NCI-H526 treated with DMSO at 0.1 percent for 48 hours (cell line): ENCODE measurements at regions not wholly inside any gene's neighbourhood (a gene's known extent, or its start where the extent isn't known, plus 50 kb on each side); places are given as distances from the start of the nearest gene placed in this dataset.
"Not testable (repeated sequence)": the region's sequence is repeated elsewhere in the genome, so short reads cannot be mapped to it uniquely, and the experiment has no call there.

Experiments used
- DNase-seq: peaks from one replicate; lab custom pipeline; 2025; lab: John Stamatoyannopoulos, UW

DNA sequence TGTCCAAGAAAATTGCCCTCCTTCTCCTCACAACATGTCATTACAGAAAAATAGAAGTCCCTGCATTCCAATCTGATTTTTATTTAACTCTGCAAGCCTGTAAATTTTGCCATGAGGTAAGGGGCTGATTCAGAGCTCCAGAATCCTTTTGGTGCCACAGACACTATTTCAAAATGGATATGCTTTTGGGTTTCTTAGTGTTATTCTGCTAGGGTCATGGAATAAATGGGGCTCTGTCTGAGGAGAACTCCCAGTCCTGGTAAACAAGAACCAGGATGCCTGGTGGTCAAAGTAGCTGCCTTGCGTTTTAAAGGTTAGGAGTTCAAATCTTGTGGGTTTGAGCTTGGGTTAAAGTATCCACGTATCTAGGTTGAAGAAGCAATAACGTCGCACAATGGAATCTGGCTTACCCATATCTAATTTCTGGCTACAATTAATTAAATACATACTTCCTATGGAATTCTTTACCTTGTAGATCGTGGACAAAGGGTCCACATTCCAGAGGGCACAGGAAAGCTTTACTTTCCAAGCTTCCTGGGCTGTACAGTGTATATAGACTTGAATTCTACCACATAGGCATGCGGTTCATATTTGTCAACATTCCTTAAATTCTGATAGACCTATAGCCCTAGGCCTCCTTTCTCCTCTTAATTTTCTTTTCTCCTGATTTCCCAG, 98.0 kb upstream of the CDC42BPA start:
- DNase-seq: no peak

DNA sequence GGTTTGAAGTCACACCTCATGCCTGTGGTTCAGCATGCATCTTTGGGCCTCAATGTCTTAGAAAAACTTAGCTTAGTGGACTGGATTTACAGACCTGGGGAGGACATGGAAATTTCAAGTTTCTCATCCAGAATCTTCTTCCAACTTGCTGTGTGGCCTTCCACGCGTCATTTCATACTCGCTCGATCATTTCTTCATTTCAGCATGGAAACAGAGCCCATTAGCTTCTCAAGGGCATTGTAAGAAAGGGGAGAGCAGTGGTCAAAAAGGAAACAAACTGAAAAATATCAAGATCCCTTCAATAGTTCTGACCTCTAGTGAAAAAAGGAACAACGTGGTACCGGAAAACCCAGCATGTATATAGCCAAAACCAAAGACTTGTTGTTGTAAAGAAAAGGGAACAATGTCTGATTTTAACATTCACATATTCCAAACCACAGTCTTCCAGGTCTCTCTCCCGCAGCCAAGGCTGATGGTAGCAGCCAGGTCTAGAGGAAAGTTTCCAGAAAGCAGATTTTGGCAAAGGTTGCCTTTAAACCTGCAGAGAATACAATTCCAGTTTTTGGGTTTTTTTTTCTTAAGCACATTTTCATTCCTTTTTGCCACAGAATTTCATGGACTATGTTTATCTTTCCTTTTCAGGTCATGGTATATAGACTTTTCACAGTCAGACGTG, 97.0 kb upstream of the CDC42BPA start:
- no peak for DNase-seq

DNA sequence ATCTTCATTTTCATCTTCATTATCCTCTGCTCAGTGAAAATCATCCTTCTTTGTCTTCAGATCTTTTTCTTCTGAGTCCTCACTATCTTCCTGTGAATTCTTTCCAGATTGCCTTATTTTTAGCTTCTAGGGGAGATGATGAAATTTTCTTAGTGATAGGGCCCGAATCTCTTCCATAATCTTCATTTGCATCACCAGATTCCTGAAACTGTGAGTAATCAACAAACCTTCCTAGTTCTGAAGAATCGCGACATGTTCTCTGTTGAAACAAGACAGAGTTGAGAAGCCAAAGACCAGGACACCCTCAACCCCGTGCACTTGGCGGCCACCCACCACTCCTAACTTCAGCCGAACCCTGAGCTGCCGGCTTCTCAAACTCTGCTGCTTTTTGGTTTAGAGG, 92.8 kb upstream of the CDC42BPA start:
- no peak for DNase-seq

DNA sequence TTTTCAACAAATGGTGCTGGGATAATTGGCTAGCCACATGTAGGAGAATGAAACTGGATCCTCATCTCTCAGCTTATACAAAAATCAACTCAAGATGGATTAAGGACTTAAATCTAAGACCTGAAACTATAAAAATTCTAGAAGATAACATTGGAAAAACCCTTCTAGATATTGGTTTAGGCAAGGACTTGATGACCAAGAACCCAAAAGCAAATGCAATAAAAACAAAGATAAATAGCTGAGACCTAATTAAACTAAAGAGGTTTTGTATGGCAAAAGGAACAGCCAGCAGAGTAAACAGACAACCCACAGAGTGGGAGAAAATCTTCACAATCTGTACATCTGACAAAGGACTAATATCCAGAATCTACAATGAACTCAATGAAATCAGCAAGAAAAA, 88.0 kb upstream of the CDC42BPA start:
- DNase-seq: not testable (repeated sequence)

DNA sequence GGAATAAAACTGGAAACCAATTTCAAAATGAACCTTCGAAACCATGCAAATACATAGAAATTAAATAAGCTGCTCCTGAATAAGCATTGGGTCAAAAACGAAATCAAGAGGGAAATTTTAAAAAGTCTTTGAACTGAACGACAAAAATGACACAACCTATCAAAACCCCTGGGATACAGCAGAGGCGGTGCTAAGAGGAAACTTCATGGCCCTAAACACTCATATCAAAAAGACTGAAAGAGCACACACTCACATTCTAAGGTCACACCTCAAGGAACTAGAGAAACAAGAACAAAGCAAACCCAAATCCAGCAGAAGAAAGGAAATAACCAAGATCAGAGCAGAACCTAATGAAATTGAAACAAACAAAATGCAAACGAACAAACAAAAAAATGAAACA, 85.2 kb upstream of the CDC42BPA start:
- DNase-seq: no peak

DNA sequence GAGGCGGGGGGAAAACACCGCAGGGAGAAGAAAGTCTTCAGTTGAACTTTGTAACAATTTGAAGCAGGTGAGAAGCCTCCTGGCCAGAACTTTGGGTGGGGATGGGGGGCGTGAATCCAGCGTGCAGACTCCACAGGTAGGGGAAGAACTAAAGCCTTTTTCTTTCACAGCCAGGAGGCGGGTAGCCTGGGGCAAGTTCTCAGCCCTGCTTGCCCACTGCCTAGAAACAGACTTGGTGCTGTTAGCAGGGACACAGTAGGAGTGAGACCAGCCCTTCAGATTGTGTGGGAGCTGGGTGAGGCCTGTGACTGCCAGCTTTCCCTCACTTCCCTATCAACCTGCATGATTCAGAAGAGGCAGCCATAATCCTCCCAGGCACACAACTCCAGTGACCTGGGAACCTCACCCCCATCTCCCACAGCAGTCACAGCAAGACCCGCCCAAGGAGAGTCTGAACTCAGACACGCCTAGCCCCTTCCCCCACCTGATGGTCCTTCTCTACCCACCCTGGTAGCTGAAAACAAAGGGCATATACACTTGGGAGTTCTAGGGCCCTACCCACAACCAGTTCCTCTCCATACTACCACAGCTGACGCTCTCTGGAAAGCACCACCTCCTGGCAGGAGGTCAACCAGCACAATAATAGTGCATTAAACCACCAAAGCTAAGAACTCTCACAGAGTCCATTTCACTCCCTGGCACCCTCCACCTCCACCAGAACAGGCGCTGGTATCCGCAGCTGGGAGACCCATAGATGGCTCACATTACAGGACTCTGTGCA, 83.5 kb upstream of the CDC42BPA start:
- DNase-seq: no peak

DNA sequence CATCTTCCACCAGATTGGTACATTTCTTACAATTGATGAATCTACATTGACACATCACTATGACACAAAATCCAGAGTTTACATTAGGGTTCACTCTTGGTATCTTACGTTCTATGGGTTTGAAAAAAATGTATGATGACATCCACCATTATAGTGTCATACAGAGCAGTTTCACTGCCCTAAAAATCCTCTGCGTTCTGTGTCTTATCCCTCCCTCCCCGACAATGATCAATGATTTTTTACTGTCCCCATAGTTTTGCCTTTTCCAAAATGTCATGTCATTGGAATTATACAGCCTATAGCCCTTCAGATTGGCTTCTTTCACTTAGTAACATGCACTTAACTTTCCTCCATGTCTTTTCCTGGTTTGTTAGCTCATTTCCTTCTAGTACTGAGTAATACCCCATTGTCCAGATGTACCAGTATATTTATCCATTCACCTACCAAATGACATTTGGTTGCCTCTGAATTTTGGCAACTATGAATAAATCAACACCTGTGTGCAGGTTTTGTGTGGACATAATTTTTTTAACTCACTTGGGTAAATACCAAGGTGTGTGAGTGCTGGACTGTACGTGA, 80.9 kb upstream of the CDC42BPA start:
- no peak for DNase-seq

DNA sequence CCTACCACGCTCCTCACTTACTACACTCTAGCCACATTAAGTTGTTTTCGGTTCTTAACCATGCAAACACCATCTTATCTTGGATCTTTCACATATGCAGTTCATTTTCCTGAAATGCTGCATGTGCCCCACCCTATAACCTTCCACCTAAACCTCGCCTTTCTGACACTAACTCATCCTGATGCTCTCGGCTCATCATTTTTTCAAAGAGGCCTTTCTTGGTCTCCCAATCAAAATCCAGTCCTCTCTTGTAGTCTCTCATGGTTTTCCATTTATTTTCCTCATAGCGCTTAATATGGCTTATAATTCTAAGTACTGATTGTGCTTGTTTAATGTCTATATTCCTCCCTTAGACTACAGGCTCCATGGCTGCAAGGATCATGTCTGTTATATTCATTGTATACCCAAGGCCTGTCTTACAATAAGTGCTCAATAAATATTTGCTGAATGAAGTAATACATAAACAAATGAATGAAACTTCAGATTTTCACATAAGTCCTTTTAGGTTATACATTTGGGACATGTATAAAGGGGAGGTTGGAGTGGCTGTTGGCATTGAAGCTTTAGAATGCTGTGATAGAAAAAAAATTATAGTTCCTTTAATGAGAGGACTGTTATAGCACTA, 79.2 kb upstream of the CDC42BPA start:
- no peak for DNase-seq

DNA sequence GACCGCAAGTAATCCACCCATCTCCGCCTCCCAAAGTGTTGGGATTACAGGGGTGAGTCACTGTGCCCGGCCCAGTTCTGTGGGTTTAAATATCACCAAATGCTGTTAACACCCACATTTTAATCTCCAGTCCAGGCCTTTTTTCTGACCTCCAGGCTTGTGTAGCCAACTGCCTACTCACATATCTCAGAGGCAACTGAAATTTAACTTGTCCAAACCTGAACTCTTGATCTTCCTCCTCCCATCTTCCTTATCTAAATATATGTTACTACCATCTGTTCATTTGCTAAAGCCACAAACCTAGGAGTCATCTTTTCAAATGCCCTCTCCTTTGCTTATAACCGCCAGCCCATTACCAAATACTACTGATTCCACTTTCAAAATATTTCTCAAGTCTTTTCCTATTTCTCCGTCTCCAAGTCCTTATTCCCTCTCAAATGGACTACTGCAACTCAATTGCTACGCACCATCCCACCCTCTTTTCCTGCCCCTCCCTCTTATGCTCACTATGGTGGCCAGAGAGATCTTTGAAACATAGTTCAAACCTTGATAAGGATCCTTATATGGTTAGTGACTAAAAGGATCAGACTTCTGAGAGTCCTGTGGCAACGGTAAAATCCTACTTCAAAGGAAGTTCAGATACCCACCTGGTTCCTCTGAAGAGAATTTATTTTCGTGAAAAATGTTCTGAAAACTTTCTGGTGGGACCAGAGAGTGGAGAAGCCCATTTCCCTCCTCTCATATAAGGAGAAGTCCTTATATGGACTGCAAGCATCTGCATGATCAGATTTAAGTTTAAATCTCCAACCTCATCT, 78.5 kb upstream of the CDC42BPA start:
- no peak for DNase-seq

DNA sequence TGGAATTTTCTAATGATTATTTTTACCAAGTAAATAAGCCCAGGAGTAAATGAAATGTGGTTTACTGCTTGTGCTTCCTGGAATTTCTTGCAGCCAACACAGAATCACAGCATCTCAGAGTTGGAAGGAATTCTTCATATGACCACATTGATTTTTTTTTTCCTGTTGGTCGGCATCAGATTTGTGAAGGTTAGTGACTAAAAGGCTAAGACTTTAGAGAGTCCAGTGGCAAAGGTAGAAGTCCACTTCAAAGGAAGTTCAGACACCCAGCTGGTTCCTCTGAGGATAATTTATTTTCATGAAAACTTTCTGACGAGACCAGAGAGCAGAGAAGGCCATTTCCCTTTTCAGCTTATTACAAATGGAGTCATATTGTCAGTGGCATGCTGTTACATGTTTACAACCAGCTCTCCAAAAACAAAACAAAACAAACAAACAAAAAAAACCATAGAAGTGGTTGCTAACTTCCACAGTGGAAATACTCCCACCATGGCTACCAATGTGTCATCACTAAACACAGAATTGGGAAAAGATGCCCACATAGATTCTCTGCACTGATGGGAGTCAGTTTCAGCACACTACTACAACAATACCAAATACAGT, 77.2 kb upstream of the CDC42BPA start:
- DNase-seq: no peak

DNA sequence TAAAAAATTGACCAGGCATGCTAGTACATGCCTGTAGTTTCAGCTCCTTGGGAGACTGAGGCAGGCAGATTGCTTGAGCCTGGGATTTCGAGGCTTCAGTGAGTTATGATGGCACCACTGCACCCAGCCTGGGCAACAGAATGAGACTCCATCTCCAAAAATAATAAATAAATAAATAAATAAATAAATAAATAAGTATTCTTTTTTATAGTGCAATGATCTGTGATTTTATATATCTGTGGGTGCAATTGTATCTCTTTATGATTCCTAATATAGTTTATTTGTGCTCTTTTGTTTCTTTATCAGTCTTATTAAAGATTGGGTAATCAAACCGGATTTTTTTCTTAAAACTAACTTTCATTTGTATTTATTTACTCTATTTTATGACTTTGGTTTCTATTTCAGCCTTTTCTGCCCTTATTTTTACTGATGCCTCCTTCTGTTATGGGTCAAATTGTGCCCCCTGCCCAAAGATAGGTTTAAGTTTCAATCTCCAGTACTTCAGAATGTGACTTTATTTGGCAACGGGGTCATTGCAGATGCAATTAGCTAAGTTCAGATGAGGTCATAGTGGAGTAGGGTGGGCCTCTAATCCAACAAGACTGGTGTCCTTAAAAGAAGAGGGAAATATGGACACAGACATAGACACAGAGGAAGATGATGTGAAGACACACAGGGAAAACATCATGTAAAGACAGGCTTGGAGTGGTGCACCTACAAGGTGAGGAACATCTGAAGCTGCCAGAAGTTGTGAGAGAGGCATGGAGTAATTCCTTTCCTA, 74.9 kb upstream of the CDC42BPA start:
- DNase-seq: no peak

DNA sequence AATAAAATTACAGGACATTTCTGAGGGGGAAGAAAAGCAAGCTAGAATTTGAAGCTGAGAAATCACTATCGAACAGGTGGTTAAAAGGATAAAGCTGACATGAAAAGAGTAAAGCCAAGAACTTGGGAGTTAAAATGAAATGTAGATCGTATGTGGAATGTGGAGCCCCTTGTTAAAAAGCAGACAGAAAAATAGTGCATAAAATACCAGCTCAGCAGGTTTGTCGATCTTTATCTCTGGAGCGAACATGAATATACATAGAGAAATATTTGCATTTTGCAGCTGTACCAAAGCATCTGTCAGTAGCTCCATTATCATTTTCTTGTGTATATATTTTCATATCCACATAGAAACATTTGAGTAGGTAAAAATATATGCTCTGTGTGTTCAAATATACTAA, 73.6 kb upstream of the CDC42BPA start:
- peak; percentile 92 for DNase-seq

DNA sequence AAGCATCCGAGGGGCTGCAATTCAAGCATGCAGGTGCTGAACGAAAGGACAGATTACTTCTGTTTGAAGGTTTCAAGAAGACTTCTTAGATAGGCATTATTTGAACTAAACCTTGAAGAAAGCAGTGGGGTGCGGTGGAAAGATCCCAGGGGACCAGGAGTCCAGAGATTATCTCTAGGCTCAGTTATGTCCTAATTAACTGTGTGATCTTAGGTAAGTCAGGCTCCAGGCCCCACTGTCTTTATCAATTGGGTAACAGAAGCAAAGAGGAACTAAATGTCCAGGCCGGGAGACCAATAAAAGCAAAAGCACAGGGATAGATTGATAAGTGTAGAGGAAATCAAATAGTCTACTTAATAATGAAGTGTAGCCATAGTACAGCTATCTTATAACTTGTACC, 72.9 kb upstream of the CDC42BPA start:
- DNase-seq: no peak

DNA sequence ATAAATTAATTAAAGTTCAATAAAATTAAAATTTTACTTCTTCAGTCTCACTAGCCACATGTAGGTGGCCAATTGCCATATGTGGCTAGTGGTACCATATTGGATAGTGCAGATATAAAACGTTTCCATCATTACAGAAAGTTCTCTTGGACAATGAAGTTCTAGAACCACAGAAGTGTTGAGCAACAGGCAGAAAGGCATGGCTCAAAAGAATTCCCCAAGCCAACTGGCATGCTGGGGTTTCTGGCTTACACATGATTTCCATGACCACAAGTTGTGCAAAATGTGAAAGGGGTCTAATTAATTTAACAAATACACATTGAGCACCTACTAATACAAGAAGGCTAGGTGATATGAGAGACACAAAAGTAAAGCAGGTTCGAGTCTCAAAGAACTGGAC, 72.2 kb upstream of the CDC42BPA start:
- DNase-seq: no peak

DNA sequence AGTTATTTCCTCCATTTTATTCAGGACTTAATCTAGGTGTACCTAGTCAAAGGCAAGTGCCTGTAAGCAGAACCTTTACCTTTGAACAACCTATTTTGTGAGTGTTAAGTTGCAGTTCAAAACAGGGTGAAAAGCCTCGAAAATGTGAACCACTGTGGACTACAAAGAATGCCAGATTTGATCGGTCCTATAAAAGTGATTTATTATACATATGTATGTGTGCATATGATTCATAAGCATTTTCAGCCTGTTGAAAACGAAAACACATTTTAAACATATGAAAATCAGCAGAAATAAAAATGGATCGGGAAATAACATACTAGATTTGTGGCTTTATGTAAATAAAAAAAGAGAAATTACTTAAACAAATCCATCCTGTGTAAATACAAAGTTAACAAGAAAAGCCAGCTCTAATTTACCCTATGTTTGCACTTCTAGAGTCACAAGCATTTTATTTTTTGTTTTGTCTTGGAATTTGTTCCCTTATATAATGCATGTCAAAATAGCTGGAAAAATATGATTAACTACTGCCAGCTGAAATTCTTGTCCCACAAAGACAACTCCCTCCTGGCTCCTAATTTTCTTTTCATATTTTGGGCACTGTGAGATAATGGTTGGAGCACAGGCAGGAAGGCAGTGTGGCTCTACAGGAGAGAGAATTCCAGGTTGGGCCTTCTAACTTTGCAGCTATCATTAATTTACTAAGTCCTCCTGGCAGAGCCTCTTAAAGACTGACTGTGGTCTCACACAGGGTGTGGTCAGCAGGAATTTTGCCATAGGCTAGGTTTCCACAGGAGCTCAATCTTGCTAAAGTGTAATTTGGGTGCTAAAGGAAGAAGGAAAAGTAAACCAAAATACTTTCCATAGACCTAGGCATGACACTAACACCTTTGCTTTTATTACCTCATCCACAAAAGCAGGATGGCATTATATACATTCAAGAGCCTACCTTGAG, 70.2 kb upstream of the CDC42BPA start:
- peak; percentile 83 for DNase-seq

DNA sequence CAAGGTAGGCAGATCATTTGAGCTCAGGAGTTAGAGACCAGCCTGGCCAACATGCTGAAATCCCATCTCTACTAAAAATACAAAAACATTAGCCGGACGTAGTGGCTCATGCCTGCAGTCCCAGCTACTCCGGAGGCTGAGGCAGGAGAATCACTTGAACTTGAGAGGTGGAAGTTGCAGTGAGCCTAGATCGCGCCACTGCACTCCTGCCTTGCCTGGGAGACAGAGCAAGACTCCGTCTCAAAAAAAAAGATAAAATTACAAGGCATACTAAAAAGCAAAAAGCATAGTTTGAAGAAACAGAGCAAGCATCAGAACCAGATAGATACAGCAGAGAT, 61.2 kb upstream of the CDC42BPA start:
- no peak for DNase-seq

DNA sequence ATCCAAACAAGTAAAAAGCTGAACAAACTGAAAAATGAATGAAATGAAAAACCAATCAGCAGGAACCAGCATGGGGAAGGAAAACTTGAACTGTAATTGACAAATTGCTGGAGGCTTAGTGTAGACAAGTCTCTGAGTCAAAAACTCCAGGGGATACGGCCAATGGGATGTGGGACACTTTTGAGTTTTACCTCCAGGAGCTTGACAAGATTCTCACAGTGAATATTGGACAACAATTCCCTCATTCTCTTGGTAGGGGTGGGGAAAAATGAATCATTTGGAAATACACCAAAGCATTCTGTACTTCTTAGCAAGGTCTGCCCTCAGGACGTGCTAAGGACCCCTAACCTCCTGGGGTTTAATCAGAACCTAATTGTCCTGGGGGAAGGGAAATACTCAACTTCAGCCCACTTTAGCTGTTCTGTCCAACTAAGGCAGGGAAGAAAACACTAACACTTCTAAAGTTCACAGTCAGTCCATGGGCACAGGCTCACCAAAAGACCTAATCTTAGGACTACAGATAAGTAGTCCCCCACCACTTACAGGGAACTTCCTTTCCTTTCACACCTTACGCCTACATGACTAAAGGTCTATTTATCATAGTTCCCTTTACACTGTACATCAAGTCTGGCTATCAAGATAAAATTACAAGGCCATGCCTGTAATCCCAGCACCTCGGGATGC, 60.7 kb upstream of the CDC42BPA start:
- no peak for DNase-seq

DNA sequence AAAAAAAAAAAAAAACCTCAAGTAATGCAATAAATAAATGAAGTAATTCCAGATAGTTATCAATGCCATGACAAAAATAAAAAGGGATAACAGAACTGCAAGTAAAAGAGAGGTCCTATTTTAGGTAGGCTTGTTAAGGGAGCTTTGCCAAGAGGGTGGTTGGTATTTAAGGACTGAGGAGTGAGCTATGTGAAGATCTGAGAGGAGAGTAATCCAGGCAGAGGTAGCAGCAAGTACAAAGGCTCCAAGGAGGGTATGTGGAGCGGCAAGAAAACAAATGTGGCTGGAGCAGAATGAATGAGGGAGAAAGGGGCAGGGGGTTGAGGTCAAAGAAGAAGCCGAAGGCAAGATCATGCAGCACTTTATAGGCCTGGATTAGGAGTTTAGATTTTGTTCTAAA, 59.9 kb upstream of the CDC42BPA start:
- no peak for DNase-seq

DNA sequence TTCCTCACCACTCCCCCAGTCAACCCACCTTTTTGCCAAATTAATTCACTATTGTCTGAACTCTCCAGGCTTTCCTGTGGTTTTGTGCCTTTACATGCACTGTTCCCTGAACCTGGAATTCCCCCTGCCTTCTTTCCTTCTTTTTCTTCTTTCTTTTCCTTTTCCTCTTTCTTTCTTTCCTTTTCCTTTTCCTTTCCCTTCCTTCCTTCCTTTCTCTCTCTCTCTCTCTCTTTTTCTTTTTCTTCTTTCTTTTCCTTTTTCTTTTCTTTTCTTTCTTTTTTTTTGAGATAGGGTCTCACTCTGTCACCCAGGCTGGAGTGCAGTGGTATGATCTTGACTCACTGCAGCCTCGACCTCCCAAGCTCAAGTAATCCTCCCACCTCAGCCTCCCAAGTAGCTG, 56.6 kb upstream of the CDC42BPA start:
- DNase-seq: no peak
